ENCODE measurements at regions not wholly inside any gene's neighbourhood (a gene's known extent, or its start where the extent isn't known, plus 50 kb on each side); places are given as distances from the start of the nearest gene placed in this dataset.

DNA sequence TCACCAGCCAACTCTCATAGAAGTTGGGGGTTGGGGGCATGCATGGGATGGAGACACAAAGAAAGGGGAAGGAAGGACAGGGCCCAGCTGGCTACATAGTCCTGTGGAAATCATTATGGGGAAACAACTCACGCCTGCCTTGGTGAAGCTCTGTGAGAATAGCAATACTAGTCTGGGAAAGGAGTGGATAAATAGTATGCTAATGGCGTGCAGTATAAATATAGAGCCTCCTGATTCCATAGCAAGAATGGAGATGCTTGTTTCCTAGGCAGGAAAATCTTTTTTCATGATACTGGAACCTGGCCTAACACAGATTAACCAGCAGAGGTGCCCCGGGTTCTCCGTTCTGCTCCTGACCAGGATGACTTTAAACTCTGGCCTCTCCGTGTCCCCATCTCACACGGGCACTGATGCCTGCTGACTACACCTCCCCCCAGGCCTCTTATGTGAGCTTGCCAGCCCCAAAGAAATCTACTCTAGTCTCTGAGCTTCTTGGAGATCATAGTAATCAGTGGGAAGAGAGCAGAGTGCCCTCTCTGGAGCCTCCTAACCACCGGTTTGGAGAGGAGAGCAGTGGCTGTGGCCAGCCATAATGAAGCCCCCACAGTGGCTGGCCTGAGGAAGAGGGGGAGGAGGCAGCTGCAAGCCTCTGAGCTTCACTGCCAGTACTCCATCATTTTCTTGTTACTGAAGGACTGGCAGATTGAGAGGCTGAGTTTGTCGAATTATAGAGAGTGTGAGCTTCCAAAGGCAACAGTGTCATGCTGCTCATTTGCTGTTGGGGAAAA is 355.0 kb upstream of the SEMA6D start (continued):
- TF ChIP-seq FOXM1 (IDR thresholded peaks at IDR 0.05; ENCODE audit: low read depth, low read length) (no peak), MYB (IDR thresholded peaks at IDR 0.05; ENCODE audit: borderline replicate concordance, low read depth, low read length) (no peak), TCF12 (IDR thresholded peaks at IDR 0.05; ENCODE audit: low read depth, low read length) (no peak)
- TF ChIP-seq, protein P1, sequence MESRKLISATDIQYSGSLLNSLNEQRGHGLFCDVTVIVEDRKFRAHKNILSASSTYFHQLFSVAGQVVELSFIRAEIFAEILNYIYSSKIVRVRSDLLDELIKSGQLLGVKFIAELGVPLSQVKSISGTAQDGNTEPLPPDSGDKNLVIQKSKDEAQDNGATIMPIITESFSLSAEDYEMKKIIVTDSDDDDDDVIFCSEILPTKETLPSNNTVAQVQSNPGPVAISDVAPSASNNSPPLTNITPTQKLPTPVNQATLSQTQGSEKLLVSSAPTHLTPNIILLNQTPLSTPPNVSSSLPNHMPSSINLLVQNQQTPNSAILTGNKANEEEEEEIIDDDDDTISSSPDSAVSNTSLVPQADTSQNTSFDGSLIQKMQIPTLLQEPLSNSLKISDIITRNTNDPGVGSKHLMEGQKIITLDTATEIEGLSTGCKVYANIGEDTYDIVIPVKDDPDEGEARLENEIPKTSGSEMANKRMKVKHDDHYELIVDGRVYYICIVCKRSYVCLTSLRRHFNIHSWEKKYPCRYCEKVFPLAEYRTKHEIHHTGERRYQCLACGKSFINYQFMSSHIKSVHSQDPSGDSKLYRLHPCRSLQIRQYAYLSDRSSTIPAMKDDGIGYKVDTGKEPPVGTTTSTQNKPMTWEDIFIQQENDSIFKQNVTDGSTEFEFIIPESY (IDR thresholded peaks at IDR 0.05), result no peak
- TF ChIP-seq, protein P2, sequence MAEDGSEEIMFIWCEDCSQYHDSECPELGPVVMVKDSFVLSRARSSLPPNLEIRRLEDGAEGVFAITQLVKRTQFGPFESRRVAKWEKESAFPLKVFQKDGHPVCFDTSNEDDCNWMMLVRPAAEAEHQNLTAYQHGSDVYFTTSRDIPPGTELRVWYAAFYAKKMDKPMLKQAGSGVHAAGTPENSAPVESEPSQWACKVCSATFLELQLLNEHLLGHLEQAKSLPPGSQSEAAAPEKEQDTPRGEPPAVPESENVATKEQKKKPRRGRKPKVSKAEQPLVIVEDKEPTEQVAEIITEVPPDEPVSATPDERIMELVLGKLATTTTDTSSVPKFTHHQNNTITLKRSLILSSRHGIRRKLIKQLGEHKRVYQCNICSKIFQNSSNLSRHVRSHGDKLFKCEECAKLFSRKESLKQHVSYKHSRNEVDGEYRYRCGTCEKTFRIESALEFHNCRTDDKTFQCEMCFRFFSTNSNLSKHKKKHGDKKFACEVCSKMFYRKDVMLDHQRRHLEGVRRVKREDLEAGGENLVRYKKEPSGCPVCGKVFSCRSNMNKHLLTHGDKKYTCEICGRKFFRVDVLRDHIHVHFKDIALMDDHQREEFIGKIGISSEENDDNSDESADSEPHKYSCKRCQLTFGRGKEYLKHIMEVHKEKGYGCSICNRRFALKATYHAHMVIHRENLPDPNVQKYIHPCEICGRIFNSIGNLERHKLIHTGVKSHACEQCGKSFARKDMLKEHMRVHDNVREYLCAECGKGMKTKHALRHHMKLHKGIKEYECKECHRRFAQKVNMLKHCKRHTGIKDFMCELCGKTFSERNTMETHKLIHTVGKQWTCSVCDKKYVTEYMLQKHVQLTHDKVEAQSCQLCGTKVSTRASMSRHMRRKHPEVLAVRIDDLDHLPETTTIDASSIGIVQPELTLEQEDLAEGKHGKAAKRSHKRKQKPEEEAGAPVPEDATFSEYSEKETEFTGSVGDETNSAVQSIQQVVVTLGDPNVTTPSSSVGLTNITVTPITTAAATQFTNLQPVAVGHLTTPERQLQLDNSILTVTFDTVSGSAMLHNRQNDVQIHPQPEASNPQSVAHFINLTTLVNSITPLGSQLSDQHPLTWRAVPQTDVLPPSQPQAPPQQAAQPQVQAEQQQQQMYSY (CRISPR knock-in tag; IDR thresholded peaks at IDR 0.05), result no peak

DNA sequence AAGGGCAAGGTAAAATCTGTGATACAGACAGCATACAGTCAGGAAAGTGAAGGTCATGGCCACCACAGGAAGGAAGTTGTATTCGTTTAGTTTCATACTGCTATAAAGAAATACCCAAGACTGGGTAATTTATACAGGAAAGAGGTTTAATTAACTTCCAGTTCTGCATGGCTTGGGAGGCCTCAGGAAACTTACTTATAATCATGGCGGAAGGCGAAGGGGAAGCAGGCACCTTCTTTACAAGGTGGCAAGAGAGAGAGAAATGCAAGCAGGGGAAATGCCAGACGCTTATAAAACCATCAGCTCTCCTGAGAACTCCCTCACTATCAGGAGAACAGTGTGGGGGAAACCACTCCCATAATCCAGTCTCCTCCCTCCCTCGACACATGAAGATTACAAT is 353.7 kb upstream of the SEMA6D start:
- intact Hi-C loops (cut with micrococcal nuclease; ENCODE audit: unreplicated experiment), result no loop called here
- Histone ChIP-seq H3K9ac (ENCODE audit: control insufficient read depth, insufficient read depth, low read length) (no peak overlapping the region), H3K4me1 (ENCODE audit: control insufficient read depth, insufficient read depth, low read length) (no peaks in the 10 kb centered on the region), H4K20me1 (ENCODE audit: control insufficient read depth, insufficient read depth) (no peaks in the 10 kb centered on the region), H3K79me2 (ENCODE audit: control insufficient read depth, insufficient read depth, low read length) (no peaks in the 10 kb centered on the region), H3K36me3 (ENCODE audit: control insufficient read depth in 2 of 2, insufficient read depth in 2 of 2, low read length in 1 of 2) (no peaks in the 10 kb centered on the region), H3K27me3 (replicated peaks in 1 of 2; ENCODE audit: control insufficient read depth in 2 of 2, insufficient read depth in 2 of 2, low read length in 1 of 2) (no peaks in the 10 kb centered on the region), H2AFZ (ENCODE audit: control insufficient read depth, low read depth, low read length) (no peak overlapping the region), H3K27ac (ENCODE audit: control insufficient read depth, insufficient read depth) (no peak overlapping the region), H3K4me3 (no peak overlapping the region), H3K9me3 (replicated peaks; ENCODE audit: control insufficient read depth, insufficient read depth, low read length) (no peaks in the 10 kb centered on the region; the same call in 2 of the 3 replicates), H3K4me2 (ENCODE audit: control insufficient read depth, insufficient read depth) (no peak overlapping the region)
- no TSS peak for BruUV-seq (replicated peaks)
- SMC1A ChIA-PET (ENCODE audit: uncharacterized antibody, unreplicated experiment), result no interaction called here
- CTCF ChIA-PET, result no interaction called here
- 33% methylated on average over 5 of the region's 5 CpGs for WGBS (ENCODE audit: insufficient coverage, insufficient replicate concordance, low lambda C conversion rate, missing lambda C conversion rate)
- DNase-seq (ENCODE audit: low read depth, low spot score) (no peak), FAIRE-seq (no peak), ATAC-seq (no peak)
- POLR2A ChIA-PET, result no interaction called here
- RAD21 ChIA-PET (ENCODE audit: unreplicated experiment), result no interaction called here
- in situ Hi-C loops (cut with MboI), result no loop called here
- TF ChIP-seq, protein P3, sequence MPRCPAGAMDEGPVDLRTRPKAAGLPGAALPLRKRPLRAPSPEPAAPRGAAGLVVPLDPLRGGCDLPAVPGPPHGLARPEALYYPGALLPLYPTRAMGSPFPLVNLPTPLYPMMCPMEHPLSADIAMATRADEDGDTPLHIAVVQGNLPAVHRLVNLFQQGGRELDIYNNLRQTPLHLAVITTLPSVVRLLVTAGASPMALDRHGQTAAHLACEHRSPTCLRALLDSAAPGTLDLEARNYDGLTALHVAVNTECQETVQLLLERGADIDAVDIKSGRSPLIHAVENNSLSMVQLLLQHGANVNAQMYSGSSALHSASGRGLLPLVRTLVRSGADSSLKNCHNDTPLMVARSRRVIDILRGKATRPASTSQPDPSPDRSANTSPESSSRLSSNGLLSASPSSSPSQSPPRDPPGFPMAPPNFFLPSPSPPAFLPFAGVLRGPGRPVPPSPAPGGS (IDR thresholded peaks at IDR 0.05; ENCODE audit: borderline replicate concordance, insufficient read depth, low read depth, low read length, poor library complexity, severe bottlenecking), result no peak
- TF ChIP-seq, protein P4, sequence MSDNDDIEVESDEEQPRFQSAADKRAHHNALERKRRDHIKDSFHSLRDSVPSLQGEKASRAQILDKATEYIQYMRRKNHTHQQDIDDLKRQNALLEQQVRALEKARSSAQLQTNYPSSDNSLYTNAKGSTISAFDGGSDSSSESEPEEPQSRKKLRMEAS (IDR thresholded peaks at IDR 0.05; ENCODE audit: low read depth, low read length), result no peak
- TF ChIP-seq CREB1 (IDR thresholded peaks at IDR 0.05; ENCODE audit: low read depth), result no peak
- no peak for TF ChIP-seq NFXL1 (IDR thresholded peaks at IDR 0.05; ENCODE audit: borderline replicate concordance)
- TF ChIP-seq, protein P5, sequence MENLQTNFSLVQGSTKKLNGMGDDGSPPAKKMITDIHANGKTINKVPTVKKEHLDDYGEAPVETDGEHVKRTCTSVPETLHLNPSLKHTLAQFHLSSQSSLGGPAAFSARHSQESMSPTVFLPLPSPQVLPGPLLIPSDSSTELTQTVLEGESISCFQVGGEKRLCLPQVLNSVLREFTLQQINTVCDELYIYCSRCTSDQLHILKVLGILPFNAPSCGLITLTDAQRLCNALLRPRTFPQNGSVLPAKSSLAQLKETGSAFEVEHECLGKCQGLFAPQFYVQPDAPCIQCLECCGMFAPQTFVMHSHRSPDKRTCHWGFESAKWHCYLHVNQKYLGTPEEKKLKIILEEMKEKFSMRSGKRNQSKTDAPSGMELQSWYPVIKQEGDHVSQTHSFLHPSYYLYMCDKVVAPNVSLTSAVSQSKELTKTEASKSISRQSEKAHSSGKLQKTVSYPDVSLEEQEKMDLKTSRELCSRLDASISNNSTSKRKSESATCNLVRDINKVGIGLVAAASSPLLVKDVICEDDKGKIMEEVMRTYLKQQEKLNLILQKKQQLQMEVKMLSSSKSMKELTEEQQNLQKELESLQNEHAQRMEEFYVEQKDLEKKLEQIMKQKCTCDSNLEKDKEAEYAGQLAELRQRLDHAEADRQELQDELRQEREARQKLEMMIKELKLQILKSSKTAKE (IDR thresholded peaks at IDR 0.05; ENCODE audit: low read depth, poor library complexity, severe bottlenecking), result no peak
- no peak for TF ChIP-seq CBX3 (IDR thresholded peaks at IDR 0.05; ENCODE audit: borderline replicate concordance, low read depth)
- TF ChIP-seq MTA3 (IDR thresholded peaks at IDR 0.05; ENCODE audit: borderline replicate concordance, low read length), result no peak
- TF ChIP-seq STAT1 (conservative IDR thresholded peaks at IDR 0.05), result no peak

Measured in GM12878 (cell line).